Prostate gland (tissue), 2 donors: ENCODE measurements at regions not wholly inside any gene's neighbourhood (a gene's known extent, or its start where the extent isn't known, plus 50 kb on each side); places are given as distances from the start of the nearest gene placed in this dataset.

Experiments used
- POLR2A ChIP-seq: fragments of 450-650 bp; IDR thresholded peaks from one replicate; pipeline ENCODE4 v1.6.1; 2016; ENCODE audit warnings: antibody characterized with exemption, mild to moderate bottlenecking
- TF ChIP-seq, protein P1 (sequence below), 4 experiments: fragments of 200-600 bp in 2 of 4; fragments of 450-650 bp in 2 of 4; sonication (generic) in 2 of 4; IDR thresholded peaks; 1 replicate in 3 of 4; 2 replicates in 1 of 4; pipeline ENCODE4 v1.5.1; 2016 to 2019; ENCODE audit warnings: antibody characterized with exemption in 4 of 4, mild to moderate bottlenecking in 2 of 4, moderate library complexity in 2 of 4

DNA sequence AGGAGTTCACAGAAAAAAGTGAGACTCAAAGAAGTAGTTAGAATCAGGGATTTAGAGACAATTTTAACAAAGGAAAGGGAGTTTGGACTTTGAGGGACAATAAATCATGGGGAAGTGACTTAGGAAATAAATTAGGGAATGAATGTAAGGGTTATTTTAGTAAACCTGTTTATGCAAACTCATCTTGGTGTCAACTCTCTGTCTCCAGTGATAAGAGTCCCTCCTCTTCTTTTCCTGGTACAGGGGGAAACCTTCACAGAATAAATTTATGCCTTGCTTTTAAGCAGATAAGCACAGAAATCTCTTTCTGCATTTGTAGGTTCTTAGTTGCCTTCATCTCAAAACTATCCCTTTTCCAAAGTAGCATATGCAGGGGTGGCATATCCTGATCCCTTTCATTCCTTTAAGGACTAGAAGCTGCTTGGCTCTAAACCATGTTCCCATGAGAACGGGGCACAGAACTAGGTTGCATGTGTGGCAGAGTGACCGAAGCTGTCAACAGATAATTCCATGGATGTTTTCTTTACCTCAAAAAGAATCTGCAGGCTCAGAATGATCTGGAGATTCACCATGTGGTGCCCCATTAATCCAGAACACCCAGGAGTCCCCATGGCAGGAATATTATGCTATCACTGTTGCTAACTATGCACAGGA lies 155.4 kb downstream of the ZNF648 start:
- TF ChIP-seq, protein P1, sequence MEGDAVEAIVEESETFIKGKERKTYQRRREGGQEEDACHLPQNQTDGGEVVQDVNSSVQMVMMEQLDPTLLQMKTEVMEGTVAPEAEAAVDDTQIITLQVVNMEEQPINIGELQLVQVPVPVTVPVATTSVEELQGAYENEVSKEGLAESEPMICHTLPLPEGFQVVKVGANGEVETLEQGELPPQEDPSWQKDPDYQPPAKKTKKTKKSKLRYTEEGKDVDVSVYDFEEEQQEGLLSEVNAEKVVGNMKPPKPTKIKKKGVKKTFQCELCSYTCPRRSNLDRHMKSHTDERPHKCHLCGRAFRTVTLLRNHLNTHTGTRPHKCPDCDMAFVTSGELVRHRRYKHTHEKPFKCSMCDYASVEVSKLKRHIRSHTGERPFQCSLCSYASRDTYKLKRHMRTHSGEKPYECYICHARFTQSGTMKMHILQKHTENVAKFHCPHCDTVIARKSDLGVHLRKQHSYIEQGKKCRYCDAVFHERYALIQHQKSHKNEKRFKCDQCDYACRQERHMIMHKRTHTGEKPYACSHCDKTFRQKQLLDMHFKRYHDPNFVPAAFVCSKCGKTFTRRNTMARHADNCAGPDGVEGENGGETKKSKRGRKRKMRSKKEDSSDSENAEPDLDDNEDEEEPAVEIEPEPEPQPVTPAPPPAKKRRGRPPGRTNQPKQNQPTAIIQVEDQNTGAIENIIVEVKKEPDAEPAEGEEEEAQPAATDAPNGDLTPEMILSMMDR (IDR thresholded peaks at IDR 0.05): no peak
- no peak for TF ChIP-seq POLR2A
